GM23248 (cell line): ENCODE measurements at regions not wholly inside any gene's neighbourhood (a gene's known extent, or its start where the extent isn't known, plus 50 kb on each side); places are given as distances from the start of the nearest gene placed in this dataset.

ENCODE experiments used
- EZH2 ChIP-seq: fragments of 200-600 bp; sonication (generic); IDR thresholded peaks from 2 replicates; pipeline ENCODE4 v1.6.1; 2018; ENCODE audit warnings: antibody characterized with exemption, mild to moderate bottlenecking; ENCODE audit not compliant: insufficient read depth, poor library complexity, severe bottlenecking
- EZH2phosphoT487 ChIP-seq: fragments of 200-600 bp; sonication (generic); IDR thresholded peaks from 2 replicates; pipeline ENCODE4 v1.6.1; 2018; ENCODE audit warnings: antibody characterized with exemption, moderate library complexity, mild to moderate bottlenecking, low read depth; ENCODE audit not compliant: insufficient read depth

DNA sequence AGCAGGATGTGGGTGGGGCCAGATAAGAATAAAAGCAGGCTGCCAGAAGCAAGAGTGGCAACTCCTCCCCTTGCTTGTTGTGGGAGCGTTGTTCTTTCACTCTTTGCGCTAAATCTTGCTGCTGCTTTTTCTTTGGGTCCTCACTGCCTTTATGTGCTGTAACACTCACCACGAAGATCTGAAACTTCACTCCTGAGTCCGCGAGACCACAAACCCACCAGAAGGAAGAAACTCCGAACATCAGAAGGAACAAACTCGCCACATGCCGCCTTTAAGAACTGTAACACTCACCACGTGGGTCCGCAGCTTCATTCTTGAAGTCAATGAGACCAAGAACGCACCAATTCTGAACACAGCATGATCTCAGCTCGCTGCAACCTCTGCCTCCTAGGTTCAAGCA, 72.9 kb downstream of the IL12A start:
- no peak for TF ChIP-seq EZH2
- no peak for TF ChIP-seq EZH2phosphoT487
